ENCODE measurements at regions not wholly inside any gene's neighbourhood (a gene's known extent, or its start where the extent isn't known, plus 50 kb on each side); places are given as distances from the start of the nearest gene placed in this dataset.

DNA sequence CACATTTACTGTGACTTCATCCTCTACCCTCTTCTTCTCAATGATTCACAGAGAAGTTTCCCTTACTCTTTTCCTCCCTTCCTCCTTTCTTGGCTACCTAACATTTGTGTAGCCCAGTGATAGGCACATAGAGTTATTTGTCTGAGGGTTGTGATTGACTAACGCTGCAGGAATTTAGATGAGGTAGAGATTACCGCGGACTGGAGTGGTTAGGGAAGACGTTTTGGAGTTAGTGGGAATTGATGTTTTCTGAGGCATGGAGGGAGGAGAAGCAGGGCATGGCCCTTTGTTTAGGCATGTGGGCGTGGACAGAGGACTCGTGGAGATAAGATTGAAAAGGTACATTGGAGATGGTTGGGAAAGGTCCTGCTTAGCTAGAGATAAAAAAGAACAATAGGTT lies 246.7 kb downstream of the GPAT3 start:
- H3K36me3 Mint-ChIP-seq (ENCODE audit: low read depth) = no peaks in the 10 kb centered on the region
- no peak overlapping the region for H3K4me3 Mint-ChIP-seq
- no peak overlapping the region for H3K27ac Mint-ChIP-seq
- no peaks in the 10 kb centered on the region for H3K9me3 Mint-ChIP-seq
- no peaks in the 10 kb centered on the region for H3K4me1 Mint-ChIP-seq (ENCODE audit: low read depth)
- intact Hi-C loops (cut with micrococcal nuclease) = no loop called here
- H3K27me3 Mint-ChIP-seq = peaks cover 2% of the 10 kb centered on the region

DNA sequence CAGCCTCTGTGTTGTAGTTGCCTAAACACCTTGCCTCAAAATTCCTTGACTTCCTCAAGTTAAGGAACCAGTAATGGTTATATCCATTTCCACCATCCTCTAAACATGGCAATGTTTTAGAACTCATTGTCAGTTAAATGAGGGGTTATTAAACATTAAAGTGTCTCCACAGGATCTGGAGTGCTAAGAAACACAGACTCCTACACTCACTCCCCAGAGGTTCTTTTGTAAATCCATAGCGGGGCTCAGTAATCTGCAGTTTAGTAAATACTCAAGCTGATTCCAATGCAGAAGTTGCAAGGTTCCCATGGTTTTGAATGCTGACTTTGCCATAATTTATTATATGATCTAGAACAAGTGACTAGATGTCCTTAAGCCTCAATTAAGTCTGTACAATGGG lies 245.5 kb downstream of the GPAT3 start:
- no peak overlapping the region for H3K4me3 Mint-ChIP-seq
- intact Hi-C loops (cut with micrococcal nuclease) = no loop called here
- H3K36me3 Mint-ChIP-seq (ENCODE audit: low read depth) = no peaks in the 10 kb centered on the region
- peaks cover 4% of the 10 kb centered on the region for H3K27me3 Mint-ChIP-seq
- H3K27ac Mint-ChIP-seq = no peak overlapping the region
- no peaks in the 10 kb centered on the region for H3K4me1 Mint-ChIP-seq (ENCODE audit: low read depth)
- H3K9me3 Mint-ChIP-seq = no peaks in the 10 kb centered on the region

DNA sequence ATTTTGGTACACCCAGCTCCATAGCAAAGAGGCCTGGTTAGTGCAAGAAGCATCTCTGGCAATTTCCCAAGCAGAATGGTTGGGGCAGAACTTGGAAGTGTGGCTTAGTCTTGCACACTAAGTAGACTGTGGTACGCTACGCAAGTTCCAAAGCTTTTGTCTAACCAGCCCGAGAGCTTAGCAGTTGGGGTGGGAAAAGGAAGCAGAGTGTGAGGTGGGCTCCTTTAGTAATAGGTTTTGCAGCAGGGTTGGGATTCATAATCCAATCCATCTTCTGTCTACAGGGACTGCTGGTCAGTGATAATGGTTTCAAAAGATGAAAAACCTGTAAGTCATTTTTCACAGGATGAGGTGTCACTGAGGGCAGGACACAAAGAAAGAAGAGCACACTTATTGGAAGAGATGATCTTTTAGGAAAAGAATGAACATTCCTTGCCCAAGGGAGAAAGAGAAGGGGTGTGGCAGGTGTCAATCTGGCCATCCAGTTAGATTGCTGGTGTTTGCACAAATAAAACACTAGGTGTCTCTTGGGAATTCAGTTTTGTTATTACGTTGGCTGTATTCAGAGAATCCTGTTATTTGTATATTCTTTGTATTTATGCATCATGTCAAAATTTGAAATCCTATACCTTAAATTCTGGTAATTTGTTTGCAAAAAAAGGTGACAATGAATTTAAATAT lies 244.3 kb downstream of the GPAT3 start:
- no peaks in the 10 kb centered on the region for H3K36me3 Mint-ChIP-seq (ENCODE audit: low read depth)
- no peaks in the 10 kb centered on the region for H3K4me1 Mint-ChIP-seq (ENCODE audit: low read depth)
- no peak overlapping the region for H3K27ac Mint-ChIP-seq
- no peaks in the 10 kb centered on the region for H3K9me3 Mint-ChIP-seq
- peaks cover 8% of the 10 kb centered on the region for H3K27me3 Mint-ChIP-seq
- intact Hi-C loops (cut with micrococcal nuclease) = no loop called here
- no peak overlapping the region for H3K4me3 Mint-ChIP-seq

- H3K36me3 Mint-ChIP-seq (ENCODE audit: low read depth) = no peaks in the 10 kb centered on the region
- H3K27me3 Mint-ChIP-seq = peaks cover 8% of the 10 kb centered on the region
- H3K9me3 Mint-ChIP-seq = no peaks in the 10 kb centered on the region
- no peak overlapping the region for H3K27ac Mint-ChIP-seq
- H3K4me1 Mint-ChIP-seq (ENCODE audit: low read depth) = no peaks in the 10 kb centered on the region
- intact Hi-C loops (cut with micrococcal nuclease) = no loop called here
- no peak overlapping the region for H3K4me3 Mint-ChIP-seq
Measured at GRCh38 chr4:83779103-83780052, 243.5 kb downstream of the GPAT3 start.

GRCh38 chr4:83772685-83773084 lies 236.8 kb downstream of the GPAT3 start:
- peaks cover 13% of the 10 kb centered on the region for H3K27me3 Mint-ChIP-seq
- intact Hi-C loops (cut with micrococcal nuclease) = no loop called here

DNA sequence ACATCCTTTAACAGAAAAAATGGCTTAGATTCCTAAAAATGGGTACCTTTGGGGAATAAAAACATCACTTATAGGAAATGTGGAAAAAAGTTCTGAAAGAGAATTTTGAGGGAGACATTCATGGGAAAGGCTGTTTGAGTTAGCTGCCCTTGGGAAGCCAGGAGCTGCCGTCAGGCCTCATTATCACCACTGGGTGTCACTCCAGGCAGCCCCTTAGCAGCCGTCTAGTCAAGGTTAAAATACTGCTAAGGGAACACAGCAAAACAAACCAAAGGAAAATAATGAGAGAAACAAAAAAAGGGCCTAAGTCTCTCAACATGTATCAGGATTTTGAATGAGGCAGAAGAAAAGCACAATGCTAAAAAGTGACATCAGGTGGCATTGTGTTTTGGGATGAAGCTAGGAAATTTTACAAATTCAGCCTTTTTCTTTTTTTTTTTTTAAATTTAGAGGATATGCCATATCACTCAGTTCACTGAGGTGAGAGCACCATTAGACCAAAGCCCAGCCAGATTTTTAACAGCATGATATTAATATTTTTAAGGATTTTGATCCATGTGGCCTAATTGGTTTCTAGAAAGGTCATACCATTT lies 235.3 kb downstream of the GPAT3 start:
- H3K27ac Mint-ChIP-seq = no peak overlapping the region
- no peaks in the 10 kb centered on the region for H3K36me3 Mint-ChIP-seq (ENCODE audit: low read depth)
- H3K9me3 Mint-ChIP-seq = no peaks in the 10 kb centered on the region
- no peaks in the 10 kb centered on the region for H3K4me1 Mint-ChIP-seq (ENCODE audit: low read depth)
- intact Hi-C loops (cut with micrococcal nuclease) = no loop called here
- H3K27me3 Mint-ChIP-seq = peaks cover 11% of the 10 kb centered on the region
- no peak overlapping the region for H3K4me3 Mint-ChIP-seq

More at GRCh38 chr4:83772685-83773084, 236.8 kb downstream of the GPAT3 start:
- no peaks in the 10 kb centered on the region for H3K4me1 Mint-ChIP-seq (ENCODE audit: low read depth)
- no peak overlapping the region for H3K27ac Mint-ChIP-seq
- no peaks in the 10 kb centered on the region for H3K9me3 Mint-ChIP-seq
- H3K4me3 Mint-ChIP-seq = no peak overlapping the region
- no peaks in the 10 kb centered on the region for H3K36me3 Mint-ChIP-seq (ENCODE audit: low read depth)

- H3K36me3 Mint-ChIP-seq (ENCODE audit: low read depth) = no peaks in the 10 kb centered on the region
- peaks cover 10% of the 10 kb centered on the region for H3K27me3 Mint-ChIP-seq
- intact Hi-C loops (cut with micrococcal nuclease) = no loop called here
- no peaks in the 10 kb centered on the region for H3K9me3 Mint-ChIP-seq
- no peaks in the 10 kb centered on the region for H3K4me1 Mint-ChIP-seq (ENCODE audit: low read depth)
- no peak overlapping the region for H3K4me3 Mint-ChIP-seq
- H3K27ac Mint-ChIP-seq = no peak overlapping the region
Measured at GRCh38 chr4:83768146-83768545, 232.2 kb downstream of the GPAT3 start.

- H3K27me3 Mint-ChIP-seq = peaks cover 10% of the 10 kb centered on the region
- intact Hi-C loops (cut with micrococcal nuclease) = no loop called here
- H3K36me3 Mint-ChIP-seq (ENCODE audit: low read depth) = no peaks in the 10 kb centered on the region
- H3K4me1 Mint-ChIP-seq (ENCODE audit: low read depth) = no peaks in the 10 kb centered on the region
- no peak overlapping the region for H3K27ac Mint-ChIP-seq
- no peaks in the 10 kb centered on the region for H3K9me3 Mint-ChIP-seq
- no peak overlapping the region for H3K4me3 Mint-ChIP-seq
Measured at GRCh38 chr4:83767067-83767466, 231.2 kb downstream of the GPAT3 start.

GRCh38 chr4:83759611-83760010 lies 223.7 kb downstream of the GPAT3 start:
- Mint-ChIP-seq H3K9me3 (no peaks in the 10 kb centered on the region), H3K27ac (no peak overlapping the region), H3K4me1 (ENCODE audit: low read depth) (peaks cover 6% of the 10 kb centered on the region), H3K4me3 (no peak overlapping the region), H3K36me3 (ENCODE audit: low read depth) (no peaks in the 10 kb centered on the region), H3K27me3 (peaks cover 5% of the 10 kb centered on the region)
- intact Hi-C loops (cut with micrococcal nuclease) = no loop called here

DNA sequence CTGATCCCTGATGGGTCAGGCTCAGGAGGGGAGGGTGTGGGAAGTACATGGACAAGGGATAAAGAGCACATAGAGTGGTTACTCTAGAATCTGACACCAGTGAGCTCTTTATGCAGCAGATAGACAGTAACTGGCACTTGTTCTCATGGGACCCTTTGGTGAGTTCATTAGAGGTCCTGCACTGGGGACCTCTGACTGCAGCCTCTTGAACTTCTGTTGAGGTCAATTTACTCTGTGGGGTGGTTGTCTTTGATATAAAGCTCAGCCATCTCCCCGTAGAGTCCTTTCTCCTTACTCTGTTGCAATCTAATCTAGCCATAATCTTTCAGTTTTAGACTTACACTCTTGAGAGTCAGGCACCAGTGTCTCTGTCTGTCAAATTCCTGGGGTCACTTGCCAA lies 222.4 kb downstream of the GPAT3 start:
- Mint-ChIP-seq H3K4me1 (ENCODE audit: low read depth) (peaks cover 6% of the 10 kb centered on the region), H3K27me3 (peaks cover 3% of the 10 kb centered on the region), H3K9me3 (no peaks in the 10 kb centered on the region), H3K27ac (no peak overlapping the region), H3K36me3 (ENCODE audit: low read depth) (no peaks in the 10 kb centered on the region), H3K4me3 (no peak overlapping the region)
- intact Hi-C loops (cut with micrococcal nuclease) = no loop called here

DNA sequence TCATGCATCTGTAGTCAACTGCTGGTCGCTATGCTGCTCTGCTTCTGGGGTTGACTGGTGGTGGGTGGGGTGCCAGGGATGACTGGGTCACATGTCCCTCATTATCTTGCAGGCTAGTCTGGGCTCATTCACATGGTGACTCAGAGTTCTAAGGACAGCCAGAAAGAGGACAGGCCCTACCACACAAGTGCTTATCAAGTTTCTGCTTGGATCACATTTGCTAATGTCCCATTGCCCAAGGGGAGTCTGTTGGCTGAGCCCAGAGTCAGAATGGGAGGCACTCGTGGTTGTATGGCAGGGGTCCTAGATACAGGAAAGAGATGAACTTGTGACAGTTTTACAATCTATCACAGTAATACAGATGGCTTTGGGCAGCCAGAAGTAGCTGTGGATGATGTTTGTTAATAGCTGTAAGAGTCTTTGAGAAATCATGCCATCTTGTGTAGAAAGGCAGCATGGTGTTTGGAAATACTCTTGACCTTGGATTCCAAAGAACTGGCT lies 221.3 kb downstream of the GPAT3 start:
- intact Hi-C loops (cut with micrococcal nuclease) = no loop called here
- peaks cover 3% of the 10 kb centered on the region for H3K27me3 Mint-ChIP-seq
- no peaks in the 10 kb centered on the region for H3K36me3 Mint-ChIP-seq (ENCODE audit: low read depth)
- no peak overlapping the region for H3K4me3 Mint-ChIP-seq
- peaks cover 6% of the 10 kb centered on the region for H3K4me1 Mint-ChIP-seq (ENCODE audit: low read depth)
- no peak overlapping the region for H3K27ac Mint-ChIP-seq
- no peaks in the 10 kb centered on the region for H3K9me3 Mint-ChIP-seq

- H3K36me3 Mint-ChIP-seq (ENCODE audit: low read depth) = no peaks in the 10 kb centered on the region
- intact Hi-C loops (cut with micrococcal nuclease) = no loop called here
- H3K4me3 Mint-ChIP-seq = no peak overlapping the region
- H3K4me1 Mint-ChIP-seq (ENCODE audit: low read depth) = no peaks in the 10 kb centered on the region
- H3K27ac Mint-ChIP-seq = no peak overlapping the region
- H3K9me3 Mint-ChIP-seq = no peaks in the 10 kb centered on the region
- H3K27me3 Mint-ChIP-seq = peaks cover 4% of the 10 kb centered on the region
Measured at GRCh38 chr4:83753260-83753659, 217.4 kb downstream of the GPAT3 start.

GRCh38 chr4:83751336-83751949 lies 215.5 kb downstream of the GPAT3 start:
- H3K4me1 Mint-ChIP-seq (ENCODE audit: low read depth) = no peaks in the 10 kb centered on the region
- H3K36me3 Mint-ChIP-seq (ENCODE audit: low read depth) = no peaks in the 10 kb centered on the region
- intact Hi-C loops (cut with micrococcal nuclease) = no loop called here

DNA sequence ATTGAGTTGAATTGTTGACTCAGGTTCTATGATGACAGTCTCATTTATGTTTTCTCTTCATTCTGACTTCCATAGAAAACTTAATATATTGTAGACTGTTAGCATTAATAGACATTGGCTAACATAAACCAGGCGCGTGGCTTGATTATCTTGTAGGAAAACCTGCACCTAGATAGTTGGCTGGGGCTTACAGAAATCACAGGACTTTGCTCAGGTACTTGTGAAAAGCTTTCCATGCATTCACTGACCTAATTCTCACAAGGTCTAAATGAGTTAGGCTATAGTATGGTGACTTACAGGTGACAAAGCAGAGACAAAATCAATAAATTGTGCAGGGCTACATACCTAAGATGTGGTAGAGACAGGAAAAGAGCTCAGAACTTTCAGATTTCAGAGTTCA lies 212.8 kb downstream of the GPAT3 start:
- no peak overlapping the region for H3K4me3 Mint-ChIP-seq
- H3K27ac Mint-ChIP-seq = no peak overlapping the region
- peaks cover 3% of the 10 kb centered on the region for H3K27me3 Mint-ChIP-seq
- no peaks in the 10 kb centered on the region for H3K9me3 Mint-ChIP-seq
- no peaks in the 10 kb centered on the region for H3K4me1 Mint-ChIP-seq (ENCODE audit: low read depth)
- intact Hi-C loops (cut with micrococcal nuclease) = no loop called here
- H3K36me3 Mint-ChIP-seq (ENCODE audit: low read depth) = no peaks in the 10 kb centered on the region

More at GRCh38 chr4:83751336-83751949, 215.5 kb downstream of the GPAT3 start:
- Mint-ChIP-seq H3K9me3 (no peaks in the 10 kb centered on the region), H3K27me3 (peaks cover 3% of the 10 kb centered on the region), H3K4me3 (no peak overlapping the region), H3K27ac (no peak overlapping the region)

Data from dendritic cell treated with granulocyte-macrophage colony-stimulating factor and Interleukin-4, amounts not matched to agents 40 ng/mL and 50 ng/mL, for 4 days (primary cell).